GM10266 (cell line): ENCODE measurements at regions not wholly inside any gene's neighbourhood (a gene's known extent, or its start where the extent isn't known, plus 50 kb on each side); places are given as distances from the start of the nearest gene placed in this dataset.

Experiments
- DNase-seq: peaks from one replicate; pipeline ENCODE4 v3.0.0; 2012; ENCODE audit errors: extremely low spot score
- TF ChIP-seq, protein P1 (sequence below): IDR thresholded peaks from 2 replicates; pipeline ENCODE4 v1.5.1; 2012; ENCODE audit warnings: mild to moderate bottlenecking, low read depth; ENCODE audit not compliant: control insufficient read depth, insufficient read depth; ENCODE audit errors: missing control alignments

DNA sequence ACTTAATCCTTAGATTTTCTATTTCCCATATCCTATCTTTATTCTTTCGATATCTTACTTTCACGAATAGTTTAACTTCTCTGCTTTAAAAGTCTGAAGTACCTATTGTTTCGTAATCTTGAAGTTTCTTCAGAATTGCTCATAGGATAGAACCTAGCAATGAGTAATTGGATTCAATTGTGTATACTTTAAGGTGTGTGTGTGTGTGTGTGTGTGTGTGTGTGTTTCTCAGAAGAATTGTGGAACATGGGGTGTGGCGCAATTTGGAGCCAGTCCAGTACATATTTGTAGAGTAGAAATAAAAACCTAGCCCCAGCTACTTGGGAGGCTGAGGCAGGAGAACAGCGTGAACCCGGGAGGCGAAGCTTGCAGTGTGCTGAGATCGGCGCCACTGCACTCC lies 897.6 kb downstream of the BCL11A start:
- TF ChIP-seq, protein P1, sequence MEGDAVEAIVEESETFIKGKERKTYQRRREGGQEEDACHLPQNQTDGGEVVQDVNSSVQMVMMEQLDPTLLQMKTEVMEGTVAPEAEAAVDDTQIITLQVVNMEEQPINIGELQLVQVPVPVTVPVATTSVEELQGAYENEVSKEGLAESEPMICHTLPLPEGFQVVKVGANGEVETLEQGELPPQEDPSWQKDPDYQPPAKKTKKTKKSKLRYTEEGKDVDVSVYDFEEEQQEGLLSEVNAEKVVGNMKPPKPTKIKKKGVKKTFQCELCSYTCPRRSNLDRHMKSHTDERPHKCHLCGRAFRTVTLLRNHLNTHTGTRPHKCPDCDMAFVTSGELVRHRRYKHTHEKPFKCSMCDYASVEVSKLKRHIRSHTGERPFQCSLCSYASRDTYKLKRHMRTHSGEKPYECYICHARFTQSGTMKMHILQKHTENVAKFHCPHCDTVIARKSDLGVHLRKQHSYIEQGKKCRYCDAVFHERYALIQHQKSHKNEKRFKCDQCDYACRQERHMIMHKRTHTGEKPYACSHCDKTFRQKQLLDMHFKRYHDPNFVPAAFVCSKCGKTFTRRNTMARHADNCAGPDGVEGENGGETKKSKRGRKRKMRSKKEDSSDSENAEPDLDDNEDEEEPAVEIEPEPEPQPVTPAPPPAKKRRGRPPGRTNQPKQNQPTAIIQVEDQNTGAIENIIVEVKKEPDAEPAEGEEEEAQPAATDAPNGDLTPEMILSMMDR = no peak
- DNase-seq = no peak

GRCh38 chr2:59654710-59655109 lies 898.7 kb downstream of the BCL11A start:
- no peak for DNase-seq
- TF ChIP-seq, protein P1 = no peak

DNA sequence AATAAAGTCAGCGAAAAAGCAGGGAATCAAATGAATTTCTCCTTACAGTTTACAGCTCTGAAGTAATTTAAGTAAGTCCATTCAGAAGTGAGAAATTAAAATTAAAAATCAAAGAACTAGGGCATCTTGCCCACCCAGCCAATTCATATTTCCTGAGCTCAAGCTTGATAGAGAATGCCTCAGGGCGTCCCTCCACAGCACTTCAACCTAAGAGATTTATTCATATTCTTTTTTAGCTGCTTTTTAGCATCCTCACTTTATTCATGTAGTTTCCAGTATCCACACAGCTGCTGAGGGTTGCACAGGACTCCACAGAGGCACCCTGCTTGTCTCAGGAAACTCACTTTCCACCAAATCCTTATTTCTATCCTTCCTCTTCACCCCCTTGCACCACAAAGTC lies 900.3 kb downstream of the BCL11A start:
- TF ChIP-seq, protein P1 = no peak
- no peak for DNase-seq

DNA sequence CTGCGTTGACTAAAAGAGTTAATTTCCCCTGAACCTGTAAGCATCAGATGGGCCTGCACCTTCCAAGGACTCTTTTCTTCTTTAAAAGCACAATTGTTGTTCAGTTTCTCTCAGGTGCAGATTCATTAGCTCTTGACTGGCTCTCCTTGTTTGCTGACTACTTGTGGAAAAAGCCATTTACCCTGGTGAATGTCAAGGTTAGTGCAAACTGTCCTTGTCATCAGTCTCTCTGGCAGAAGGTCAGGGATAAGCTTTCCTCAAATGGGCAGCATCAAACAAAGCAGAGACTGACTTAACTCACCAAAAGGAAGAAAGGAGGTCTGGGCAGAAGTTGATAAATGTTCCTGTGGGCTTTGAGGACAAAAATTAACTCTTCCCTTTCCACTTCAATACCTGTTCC lies 922.7 kb downstream of the BCL11A start:
- TF ChIP-seq, protein P1 = no peak
- no peak for DNase-seq

DNA sequence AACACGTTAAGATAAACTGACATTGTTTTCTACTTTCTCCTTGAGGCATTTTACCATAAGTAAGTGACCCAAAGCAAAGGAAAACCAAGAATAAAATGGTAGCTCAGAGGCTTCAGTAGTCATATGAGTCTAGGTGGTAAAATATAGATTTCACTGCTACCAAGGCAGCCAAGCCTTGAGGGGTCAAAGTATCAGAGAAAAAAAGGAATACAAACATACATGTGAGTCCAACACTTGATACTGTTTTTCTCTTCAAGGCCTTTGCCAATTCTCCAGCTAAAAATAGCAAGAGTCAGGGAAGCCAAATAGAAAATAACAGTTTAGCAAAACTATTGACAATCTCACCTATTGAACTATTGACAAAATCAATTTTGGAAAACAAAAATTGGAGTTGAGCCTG lies 925.9 kb downstream of the BCL11A start:
- DNase-seq = no peak
- TF ChIP-seq, protein P1 = no peak

DNA sequence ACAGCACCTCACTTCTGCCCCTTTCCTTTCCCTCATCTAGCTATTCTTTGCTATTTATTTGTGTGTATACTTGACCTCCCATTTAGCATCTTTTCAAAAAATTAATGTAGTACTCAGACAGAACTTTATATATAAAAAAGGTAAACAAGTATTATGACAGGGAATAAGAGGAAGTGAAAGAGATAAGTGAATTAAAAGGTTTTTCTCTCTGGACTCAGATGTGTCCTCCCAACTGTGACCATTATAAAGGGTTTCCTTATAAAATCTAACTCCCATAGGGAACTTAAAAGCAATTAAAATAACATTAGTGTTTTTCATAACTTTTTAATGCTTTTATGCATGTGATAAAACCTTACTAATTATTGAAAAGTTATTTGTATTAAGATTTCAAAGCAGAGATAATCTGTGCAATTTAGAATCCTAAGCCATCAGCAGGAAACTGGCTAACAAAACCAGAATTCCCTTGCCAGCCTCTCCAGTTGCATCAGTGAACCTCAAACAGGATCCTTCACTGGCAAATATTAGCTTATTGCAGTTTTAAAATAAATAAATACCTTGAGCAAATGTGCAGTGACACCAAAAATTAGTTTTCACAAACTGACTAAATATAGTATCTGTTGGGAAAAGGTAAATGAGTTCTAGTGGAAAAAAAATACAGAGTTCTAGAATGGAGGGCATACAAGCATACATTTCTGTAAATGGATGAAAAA lies 930.7 kb downstream of the BCL11A start:
- TF ChIP-seq, protein P1 = no peak
- no peak for DNase-seq

DNA sequence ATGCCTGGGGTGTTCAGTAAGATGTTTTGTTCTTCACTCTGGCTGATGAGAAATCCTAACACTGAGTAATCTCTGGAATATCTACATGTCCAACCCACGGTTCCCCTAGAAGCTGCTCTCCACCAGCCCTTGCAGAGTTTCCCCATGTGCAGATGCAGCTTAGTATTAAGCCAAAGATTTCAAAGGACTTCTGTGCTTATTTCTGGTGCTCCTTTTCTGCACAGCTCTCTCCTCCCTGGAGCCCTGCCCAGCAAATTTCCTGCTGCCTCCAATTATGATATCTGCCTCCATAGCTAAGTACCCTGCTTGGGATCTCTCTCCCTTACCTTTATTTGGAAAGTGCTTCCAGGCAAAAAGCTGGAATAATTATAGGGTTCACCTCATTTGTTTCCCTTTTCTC lies 949.3 kb downstream of the BCL11A start:
- DNase-seq = no peak
- TF ChIP-seq, protein P1 = no peak
